MM.1S (cell line): ENCODE measurements at regions not wholly inside any gene's neighbourhood (a gene's known extent, or its start where the extent isn't known, plus 50 kb on each side); places are given as distances from the start of the nearest gene placed in this dataset.

Source experiments
- EZH2 ChIP-seq: fragments of 300-600 bp; sonication (generic); optimal IDR thresholded peaks from 2 replicates; pipeline ENCODE3; 2017; ENCODE audit warnings: low read depth, mild to moderate bottlenecking, antibody characterized with exemption, low read length, mixed read lengths
- EZH2phosphoT487 ChIP-seq: fragments of 300-600 bp; sonication (generic); IDR thresholded peaks from 2 replicates; pipeline ENCODE4 v1.6.1; 2018; ENCODE audit warnings: antibody characterized with exemption, low read length
- TF ChIP-seq, protein P1 (sequence below): fragments of 300-600 bp; sonication (generic); IDR thresholded peaks from 2 replicates; pipeline ENCODE4 v1.5.1; 2016; ENCODE audit warnings: antibody characterized with exemption, low read length, mixed read lengths

DNA sequence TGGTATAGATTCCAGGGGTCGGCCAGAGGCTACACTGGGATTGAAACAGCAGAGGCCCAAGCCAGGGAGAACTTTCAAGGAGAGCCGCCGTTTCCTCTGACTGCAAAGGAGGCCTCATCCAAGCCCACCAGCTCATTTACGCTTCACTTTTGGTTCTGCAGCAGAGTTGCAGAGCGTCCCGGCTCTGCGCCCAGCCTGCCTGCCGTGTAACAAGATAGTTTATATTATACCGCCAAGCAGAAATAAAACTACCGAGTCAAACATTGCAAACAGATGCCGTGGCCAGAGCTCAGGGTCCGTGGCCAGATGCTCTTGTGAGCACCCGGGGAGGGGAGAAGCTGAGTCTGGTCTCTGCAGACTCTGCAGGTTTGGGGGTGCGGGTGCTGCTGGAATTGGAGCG, 60.7 kb upstream of the TBX3 start:
- TF ChIP-seq, protein P1, sequence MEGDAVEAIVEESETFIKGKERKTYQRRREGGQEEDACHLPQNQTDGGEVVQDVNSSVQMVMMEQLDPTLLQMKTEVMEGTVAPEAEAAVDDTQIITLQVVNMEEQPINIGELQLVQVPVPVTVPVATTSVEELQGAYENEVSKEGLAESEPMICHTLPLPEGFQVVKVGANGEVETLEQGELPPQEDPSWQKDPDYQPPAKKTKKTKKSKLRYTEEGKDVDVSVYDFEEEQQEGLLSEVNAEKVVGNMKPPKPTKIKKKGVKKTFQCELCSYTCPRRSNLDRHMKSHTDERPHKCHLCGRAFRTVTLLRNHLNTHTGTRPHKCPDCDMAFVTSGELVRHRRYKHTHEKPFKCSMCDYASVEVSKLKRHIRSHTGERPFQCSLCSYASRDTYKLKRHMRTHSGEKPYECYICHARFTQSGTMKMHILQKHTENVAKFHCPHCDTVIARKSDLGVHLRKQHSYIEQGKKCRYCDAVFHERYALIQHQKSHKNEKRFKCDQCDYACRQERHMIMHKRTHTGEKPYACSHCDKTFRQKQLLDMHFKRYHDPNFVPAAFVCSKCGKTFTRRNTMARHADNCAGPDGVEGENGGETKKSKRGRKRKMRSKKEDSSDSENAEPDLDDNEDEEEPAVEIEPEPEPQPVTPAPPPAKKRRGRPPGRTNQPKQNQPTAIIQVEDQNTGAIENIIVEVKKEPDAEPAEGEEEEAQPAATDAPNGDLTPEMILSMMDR, result no peak
- TF ChIP-seq EZH2 (no peak), EZH2phosphoT487 (no peak)
